ENCODE measurements at regions not wholly inside any gene's neighbourhood (a gene's known extent, or its start where the extent isn't known, plus 50 kb on each side); places are given as distances from the start of the nearest gene placed in this dataset.

GRCh38 chr11:69986440-69986787 is 91.7 kb upstream of the ANO1 start:
- no peak for TF ChIP-seq GATA3 (IDR thresholded peaks at IDR 0.05; ENCODE audit: low read depth, low read length)
- no peak for TF ChIP-seq GATA2 (IDR thresholded peaks at IDR 0.05; ENCODE audit: low read depth, low read length)
